DND-41 (cell line): ENCODE measurements at regions not wholly inside any gene's neighbourhood (a gene's known extent, or its start where the extent isn't known, plus 50 kb on each side); places are given as distances from the start of the nearest gene placed in this dataset.

Experiments
- ATAC-seq: fragments of 200-7000 bp; cut with Tn5 transposase; 3 replicates; pipeline ENCODE4 v1.9.1; 2021; ENCODE audit warnings: low read depth; ENCODE audit not compliant: insufficient read depth
- DNase-seq: peaks from one replicate; pipeline ENCODE4 v3.0.0-alpha.2; 2020
- H2AFZ ChIP-seq: 2 replicates; pipeline ENCODE4 v1.6.0; 2012; ENCODE audit warnings: low read depth, low read length
- H3K27ac ChIP-seq: 2 replicates; pipeline ENCODE4 v1.5.1; 2012; ENCODE audit warnings: low read length, inconsistent platforms
- H3K27me3 ChIP-seq: fragments of 200-600 bp; sonication (generic); 2 replicates; pipeline ENCODE4 v1.6.0; 2012; ENCODE audit warnings: low read length, mild to moderate bottlenecking, inconsistent platforms; ENCODE audit not compliant: insufficient read depth, poor library complexity
- H3K36me3 ChIP-seq: 2 replicates; pipeline ENCODE4 v1.5.1; 2012; ENCODE audit warnings: low read length, inconsistent platforms; ENCODE audit not compliant: insufficient read depth
- H3K4me1 ChIP-seq: 2 replicates; pipeline ENCODE4 v1.5.1; 2012; ENCODE audit warnings: mild to moderate bottlenecking, low read length; ENCODE audit not compliant: insufficient read depth
- H3K4me2 ChIP-seq: 2 replicates; pipeline ENCODE4 v1.6.0; 2012; ENCODE audit warnings: mild to moderate bottlenecking, moderate library complexity, low read length, inconsistent platforms; ENCODE audit not compliant: insufficient read depth
- H3K4me3 ChIP-seq, 2 experiments: fragments of 200-600 bp in 1 of 2; shearing (Covaris generic) in 1 of 2; 2 replicates each; pipeline ENCODE4 v1.5.1; 2012 to 2016; ENCODE audit warnings: inconsistent platforms in 2 of 2, low read length in 2 of 2, mild to moderate bottlenecking in 2 of 2, low read depth in 1 of 2, moderate library complexity in 1 of 2
- H3K79me2 ChIP-seq: 2 replicates; pipeline ENCODE4 v1.6.0; 2012; ENCODE audit warnings: low read length, inconsistent platforms; ENCODE audit not compliant: insufficient read depth
- H3K9ac ChIP-seq: 2 replicates; pipeline ENCODE4 v1.6.0; 2012; ENCODE audit warnings: low read depth, mild to moderate bottlenecking, inconsistent platforms, low read length, moderate library complexity
- H3K9me3 ChIP-seq: 2 replicates; pipeline ENCODE4 v1.5.1; 2012; ENCODE audit warnings: low read length, moderate library complexity, mild to moderate bottlenecking, inconsistent platforms; ENCODE audit not compliant: insufficient read depth, severe bottlenecking
- H4K20me1 ChIP-seq: 2 replicates; pipeline ENCODE4 v1.6.0; 2012; ENCODE audit warnings: low read length; ENCODE audit not compliant: insufficient read depth
- CTCF ChIP-seq: IDR thresholded peaks from 2 replicates; pipeline ENCODE4 v1.5.1; 2012; ENCODE audit warnings: borderline replicate concordance, low read length, moderate library complexity, mild to moderate bottlenecking; ENCODE audit not compliant: poor library complexity, severe bottlenecking; ENCODE audit errors: extremely low read depth
- EZH2 ChIP-seq: IDR thresholded peaks from 3 replicates; pipeline ENCODE4 v1.6.1; 2012; ENCODE audit warnings: borderline replicate concordance, low read depth, mild to moderate bottlenecking, moderate library complexity, low read length, inconsistent platforms; ENCODE audit not compliant: severe bottlenecking

GRCh38 chr7:57245206-57245605, 113.0 kb upstream of the ZNF479 start:
- no peaks in the 10 kb centered on the region for H3K79me2 ChIP-seq
- no peaks in the 10 kb centered on the region for H3K36me3 ChIP-seq
- H3K27ac ChIP-seq: no peak overlapping the region
- H3K9ac ChIP-seq: no peak overlapping the region
- ATAC-seq: no peak
- no peak overlapping the region for H3K4me3 ChIP-seq
- H3K9me3 ChIP-seq: peaks cover 21% of the 10 kb centered on the region
- no peak for DNase-seq
- no peak for TF ChIP-seq CTCF
- TF ChIP-seq EZH2: no peak
- no peaks in the 10 kb centered on the region for H3K27me3 ChIP-seq
- H3K4me1 ChIP-seq: no peaks in the 10 kb centered on the region
- no peak overlapping the region for H2AFZ ChIP-seq
- no peaks in the 10 kb centered on the region for H4K20me1 ChIP-seq
- no peak overlapping the region for H3K4me2 ChIP-seq

- Histone ChIP-seq H3K79me2 (no peaks in the 10 kb centered on the region), H3K4me2 (no peak overlapping the region), H3K4me3 (no peak overlapping the region), H3K27ac (no peak overlapping the region), H3K9me3 (peaks cover 10% of the 10 kb centered on the region), H3K9ac (no peak overlapping the region), H4K20me1 (no peaks in the 10 kb centered on the region), H2AFZ (no peak overlapping the region), H3K27me3 (no peaks in the 10 kb centered on the region), H3K36me3 (no peaks in the 10 kb centered on the region), H3K4me1 (no peaks in the 10 kb centered on the region)
- DNase-seq: no peak
- ATAC-seq: no peak
- TF ChIP-seq CTCF (no peak), EZH2 (no peak)
Observed at GRCh38 chr7:57250801-57251200, 118.6 kb upstream of the ZNF479 start.

GRCh38 chr7:57256637-57257375, 124.6 kb upstream of the ZNF479 start:
- Histone ChIP-seq H3K27me3 (no peaks in the 10 kb centered on the region), H2AFZ (no peak overlapping the region), H3K9me3 (peaks cover 8% of the 10 kb centered on the region), H3K4me3 (no peak overlapping the region), H3K4me1 (no peaks in the 10 kb centered on the region), H3K4me2 (no peak overlapping the region), H3K79me2 (no peaks in the 10 kb centered on the region), H3K27ac (no peak overlapping the region), H3K9ac (no peak overlapping the region), H3K36me3 (no peaks in the 10 kb centered on the region), H4K20me1 (no peaks in the 10 kb centered on the region)
- ATAC-seq (no peak), DNase-seq (no peak)
- no peak for TF ChIP-seq EZH2
- no peak for TF ChIP-seq CTCF
